Esophagus squamous epithelium (tissue), 4 donors: ENCODE measurements at regions not wholly inside any gene's neighbourhood (a gene's known extent, or its start where the extent isn't known, plus 50 kb on each side); places are given as distances from the start of the nearest gene placed in this dataset.
"Not testable (repeated sequence)": the region's sequence is repeated elsewhere in the genome, so short reads cannot be mapped to it uniquely, and the experiment has no call there.

ENCODE experiments used
- POLR2A ChIP-seq, 4 donors: fragments of 450-650 bp; IDR thresholded peaks; one replicate each; pipeline ENCODE4 v1.6.1; 2017; ENCODE audit warnings: antibody characterized with exemption in 4 of 4, mild to moderate bottlenecking in 4 of 4, moderate library complexity in 3 of 4
- TF ChIP-seq, protein P1 (sequence below), 6 experiments: fragments of 450-650 bp in 4 of 6; fragments of 200-600 bp in 2 of 6; sonication (generic) in 2 of 6; IDR thresholded peaks; one replicate each; pipeline ENCODE4 v1.5.1; 2016 to 2019; ENCODE audit warnings: antibody characterized with exemption in 6 of 6, mild to moderate bottlenecking in 4 of 6, moderate library complexity in 4 of 6

DNA sequence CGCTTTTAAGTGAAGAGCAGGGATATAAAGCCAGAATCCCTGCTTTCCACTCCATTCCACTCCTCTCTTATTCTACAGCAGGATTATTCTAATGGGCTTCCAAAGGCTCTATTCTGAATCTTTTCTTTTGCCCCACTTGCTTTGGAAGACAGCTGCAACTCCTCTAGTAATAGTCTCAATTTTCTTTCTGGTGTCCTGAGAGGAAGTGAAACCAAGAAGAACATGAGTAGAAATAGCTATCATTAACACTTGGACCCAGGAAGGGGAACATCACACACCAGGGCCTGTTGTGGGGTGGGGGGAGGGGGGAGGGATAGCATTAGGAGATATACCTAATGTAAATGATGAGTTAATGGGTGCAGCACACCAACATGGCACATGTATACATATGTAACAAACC is 1597.9 kb downstream of the OLFM4 start:
- TF ChIP-seq, protein P1, sequence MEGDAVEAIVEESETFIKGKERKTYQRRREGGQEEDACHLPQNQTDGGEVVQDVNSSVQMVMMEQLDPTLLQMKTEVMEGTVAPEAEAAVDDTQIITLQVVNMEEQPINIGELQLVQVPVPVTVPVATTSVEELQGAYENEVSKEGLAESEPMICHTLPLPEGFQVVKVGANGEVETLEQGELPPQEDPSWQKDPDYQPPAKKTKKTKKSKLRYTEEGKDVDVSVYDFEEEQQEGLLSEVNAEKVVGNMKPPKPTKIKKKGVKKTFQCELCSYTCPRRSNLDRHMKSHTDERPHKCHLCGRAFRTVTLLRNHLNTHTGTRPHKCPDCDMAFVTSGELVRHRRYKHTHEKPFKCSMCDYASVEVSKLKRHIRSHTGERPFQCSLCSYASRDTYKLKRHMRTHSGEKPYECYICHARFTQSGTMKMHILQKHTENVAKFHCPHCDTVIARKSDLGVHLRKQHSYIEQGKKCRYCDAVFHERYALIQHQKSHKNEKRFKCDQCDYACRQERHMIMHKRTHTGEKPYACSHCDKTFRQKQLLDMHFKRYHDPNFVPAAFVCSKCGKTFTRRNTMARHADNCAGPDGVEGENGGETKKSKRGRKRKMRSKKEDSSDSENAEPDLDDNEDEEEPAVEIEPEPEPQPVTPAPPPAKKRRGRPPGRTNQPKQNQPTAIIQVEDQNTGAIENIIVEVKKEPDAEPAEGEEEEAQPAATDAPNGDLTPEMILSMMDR (IDR thresholded peaks at IDR 0.05), result not testable (repeated sequence)
- not testable (repeated sequence) for TF ChIP-seq POLR2A (IDR thresholded peaks at IDR 0.05)
